HG03520 (cell line): ENCODE measurements at regions not wholly inside any gene's neighbourhood (a gene's known extent, or its start where the extent isn't known, plus 50 kb on each side); places are given as distances from the start of the nearest gene placed in this dataset.
"Not testable (repeated sequence)": the region's sequence is repeated elsewhere in the genome, so short reads cannot be mapped to it uniquely, and the experiment has no call there.

Source experiments
- ATAC-seq: cut with Tn5 transposase; IDR thresholded peaks from one replicate; pipeline ENCODE4 v1.9.1; 2021; ENCODE audit warnings: mild to moderate bottlenecking, moderate library complexity; ENCODE audit not compliant: unreplicated experiment

- no peak for ATAC-seq
These were observed 329.0 kb upstream of the TECRL start for GRCh38 chr4:64738240-64738639.

- not testable (repeated sequence) for ATAC-seq
These were observed 328.5 kb upstream of the TECRL start for GRCh38 chr4:64737854-64738138.

GRCh38 chr4:64737026-64737853, 328.0 kb upstream of the TECRL start:
- no peak for ATAC-seq

DNA sequence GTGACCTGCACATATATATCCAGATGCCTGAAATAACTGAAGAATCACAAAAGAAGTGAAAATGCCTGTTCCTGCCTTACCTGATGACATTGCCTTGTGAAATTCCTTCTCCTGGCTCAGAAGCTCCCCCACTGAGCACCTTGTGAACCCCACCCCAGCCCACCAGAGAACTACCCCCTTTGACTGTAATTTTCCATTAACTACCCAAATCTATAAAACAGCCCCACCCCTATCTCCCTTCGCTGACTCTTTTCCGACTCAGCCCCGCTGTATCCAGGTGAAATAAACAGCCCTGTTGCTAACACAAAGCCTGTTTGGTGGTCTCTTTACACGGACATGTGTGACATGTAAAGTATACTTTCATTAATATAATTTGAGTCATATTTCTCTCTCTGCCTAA, 320.3 kb upstream of the TECRL start:
- ATAC-seq = no peak

DNA sequence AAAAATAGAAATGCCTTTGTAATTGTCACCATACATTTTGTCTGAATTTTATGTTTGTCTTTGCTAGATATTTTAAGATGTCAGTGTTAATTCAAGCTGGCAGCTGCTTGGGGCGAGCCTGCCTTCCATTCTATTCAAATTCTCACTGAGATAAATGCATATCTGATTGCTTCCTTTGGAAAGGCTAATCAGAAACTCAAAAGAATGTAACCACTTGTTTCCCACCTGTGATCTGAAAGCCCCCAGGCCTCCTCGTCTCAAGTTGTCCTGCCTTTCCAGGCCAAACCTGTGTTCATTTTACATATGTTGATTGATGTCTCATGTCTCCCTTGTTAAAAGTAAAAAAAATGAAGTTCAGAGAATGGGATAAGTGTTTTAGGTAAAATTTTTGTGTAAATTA, 318.7 kb upstream of the TECRL start:
- no peak for ATAC-seq

DNA sequence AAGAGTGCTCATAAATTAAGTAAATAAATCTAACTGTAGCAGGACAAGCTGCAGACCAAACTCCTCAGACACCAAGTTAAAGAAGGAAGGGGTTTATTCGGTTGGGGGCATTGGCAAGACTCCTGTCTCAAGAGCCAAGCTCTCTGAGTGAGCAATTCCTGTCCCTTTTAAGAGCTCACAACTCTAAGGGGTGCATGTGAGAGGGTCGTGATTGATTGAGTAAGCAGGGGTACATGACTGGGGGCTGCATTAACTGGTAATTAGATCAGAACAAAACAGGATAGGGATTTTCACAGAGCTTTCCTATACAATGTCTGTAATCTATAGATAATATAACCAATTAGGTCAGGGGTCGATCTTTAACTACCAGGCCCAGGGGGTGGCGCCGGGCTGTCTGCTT, 318.1 kb upstream of the TECRL start:
- not testable (repeated sequence) for ATAC-seq

- no peak for ATAC-seq
These were observed 315.4 kb upstream of the TECRL start for GRCh38 chr4:64724689-64725088.

DNA sequence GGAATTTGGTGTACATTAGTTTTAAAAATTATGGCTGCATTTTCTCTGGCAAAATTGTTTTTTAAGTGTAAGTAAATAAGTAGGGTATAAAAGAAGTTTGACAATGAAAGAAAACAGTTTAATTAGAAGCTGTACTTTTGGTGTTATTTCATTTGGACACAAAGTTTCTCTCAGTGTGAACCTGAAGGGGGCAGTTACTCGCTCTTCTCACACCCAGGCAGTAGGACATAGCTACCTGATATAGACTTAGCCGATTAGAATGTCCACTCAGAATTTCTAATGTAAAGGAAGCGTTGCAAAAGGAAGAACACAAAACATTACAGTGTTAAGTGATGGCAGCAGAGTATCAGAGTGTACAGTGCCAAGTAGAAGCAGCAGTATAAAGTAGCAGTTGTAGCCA, 311.9 kb upstream of the TECRL start:
- no peak for ATAC-seq

DNA sequence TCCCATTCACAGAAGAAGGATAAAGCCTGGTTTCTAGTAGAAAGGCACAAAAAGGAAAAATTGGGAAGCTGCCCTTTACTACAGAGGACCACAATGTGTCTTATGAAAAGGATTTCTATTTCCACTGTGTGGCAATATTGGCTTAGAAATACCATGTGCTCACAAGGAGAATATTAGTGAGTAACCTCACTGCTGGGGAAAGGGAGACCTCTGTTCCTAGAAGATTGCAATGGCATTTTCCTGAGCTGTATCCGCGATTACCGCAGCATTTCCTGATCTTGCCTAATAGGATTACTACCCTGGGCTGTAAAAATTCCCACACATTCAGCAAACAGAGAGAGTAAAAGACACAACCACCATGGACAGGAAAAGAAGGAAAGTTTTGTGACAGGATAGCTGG, 308.8 kb upstream of the TECRL start:
- no peak for ATAC-seq

DNA sequence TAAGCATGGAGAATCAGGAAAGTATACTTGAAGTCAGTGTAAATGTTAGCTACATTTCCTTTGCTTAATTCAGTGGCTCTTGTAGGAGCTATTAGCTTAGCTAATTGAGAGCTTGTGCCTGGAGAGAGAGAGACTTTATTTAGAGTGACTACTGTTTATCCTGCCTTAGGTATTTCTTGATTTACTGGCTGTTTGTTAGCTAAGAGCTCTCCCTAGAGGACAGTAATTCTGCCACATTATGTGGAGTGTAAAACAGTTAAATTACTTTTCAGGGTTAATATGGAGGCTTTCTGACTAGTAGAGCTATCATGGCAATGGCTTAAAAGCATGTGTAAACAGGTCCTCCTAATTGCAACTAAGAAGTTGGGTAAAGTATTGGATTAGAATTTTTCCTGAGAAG, 306.5 kb upstream of the TECRL start:
- no peak for ATAC-seq

GRCh38 chr4:64713256-64713840, 304.1 kb upstream of the TECRL start:
- ATAC-seq = peak; percentile 66

GRCh38 chr4:64712590-64712989, 303.3 kb upstream of the TECRL start:
- ATAC-seq = no peak

- ATAC-seq = no peak
These were observed 296.7 kb upstream of the TECRL start for GRCh38 chr4:64705989-64706388.

- no peak for ATAC-seq
These were observed 288.9 kb upstream of the TECRL start for GRCh38 chr4:64698171-64698570.

- no peak for ATAC-seq
These were observed 273.7 kb upstream of the TECRL start for GRCh38 chr4:64682946-64683345.

DNA sequence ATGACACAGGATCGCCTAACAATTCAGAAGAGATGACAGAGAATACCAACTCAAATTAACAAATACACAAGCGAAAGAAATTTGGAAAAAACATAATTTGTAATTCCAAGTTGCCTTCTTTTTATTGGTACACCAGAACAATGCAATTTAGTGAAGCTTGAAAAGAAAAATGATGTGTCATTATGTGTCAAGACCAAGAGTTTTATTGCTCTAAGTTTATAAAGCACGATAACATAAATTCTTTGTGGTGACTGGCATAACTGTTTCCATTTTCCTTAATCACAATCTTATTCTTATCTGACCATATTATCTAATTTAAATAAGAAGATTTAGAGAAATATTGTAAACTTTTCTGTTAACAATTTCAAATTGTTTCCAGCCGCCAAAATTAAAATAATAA, 273.2 kb upstream of the TECRL start:
- ATAC-seq = no peak

DNA sequence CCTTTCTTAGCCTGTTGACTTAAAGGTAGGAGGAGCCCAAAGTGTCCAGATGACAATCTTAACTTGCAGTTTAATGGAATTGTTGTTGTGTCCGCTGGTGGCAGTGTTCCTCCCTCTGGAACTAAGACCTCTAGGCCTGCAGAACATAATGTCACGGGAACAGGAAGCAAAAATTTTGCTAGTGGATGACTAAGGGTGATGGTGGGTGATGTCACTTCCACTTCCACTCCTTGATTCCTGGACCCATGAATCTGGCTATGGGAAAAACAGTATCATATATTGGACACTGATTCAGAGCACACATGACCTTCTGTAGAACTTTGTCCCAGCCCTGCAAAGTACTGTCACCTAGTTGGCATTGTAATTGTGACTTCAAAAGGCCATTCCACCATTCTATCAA, 263.9 kb upstream of the TECRL start:
- ATAC-seq = not testable (repeated sequence)

GRCh38 chr4:64670647-64671046, 261.4 kb upstream of the TECRL start:
- no peak for ATAC-seq

GRCh38 chr4:64643841-64644240, 234.6 kb upstream of the TECRL start:
- no peak for ATAC-seq

GRCh38 chr4:64642936-64643335, 233.7 kb upstream of the TECRL start:
- ATAC-seq = no peak

GRCh38 chr4:64640402-64640801, 231.2 kb upstream of the TECRL start:
- ATAC-seq = not testable (repeated sequence)

DNA sequence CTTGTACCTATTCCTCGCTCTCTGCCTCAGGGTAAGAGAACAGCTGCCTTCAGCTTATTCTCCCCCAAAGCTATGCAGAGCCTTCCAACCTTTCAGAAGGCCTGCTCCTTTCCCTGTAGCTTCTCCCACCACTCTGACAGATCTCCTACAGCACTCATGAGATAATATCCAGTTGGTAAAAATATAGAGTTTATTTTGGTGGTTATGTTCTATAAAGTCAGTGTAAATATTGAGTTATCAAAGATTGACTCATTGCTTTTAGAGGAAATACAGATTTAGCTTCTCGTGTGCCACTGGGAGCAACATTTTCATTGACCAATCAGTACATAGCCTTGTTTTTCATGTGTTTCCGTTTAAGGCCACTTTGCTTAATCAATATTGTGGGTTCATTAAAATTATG, 216.2 kb upstream of the TECRL start:
- no peak for ATAC-seq

- ATAC-seq = no peak
These were observed 208.6 kb upstream of the TECRL start for GRCh38 chr4:64617800-64618199.
